ENCODE measurements at regions not wholly inside any gene's neighbourhood (a gene's known extent, or its start where the extent isn't known, plus 50 kb on each side); places are given as distances from the start of the nearest gene placed in this dataset.

GRCh38 chr17:15108992-15109391, 156.1 kb downstream of the PMP22 start:
- no peak for DNase-seq
- H3K27ac ChIP-seq = no peak overlapping the region
- in situ Hi-C loops (cut with HindIII; ENCODE audit: low pct_ligation_motif_present, low sequenced_read_pairs) = no loop called here
- H3K27me3 ChIP-seq (replicated peaks) = no peaks in the 10 kb centered on the region
- H3K36me3 ChIP-seq (replicated peaks) = no peaks in the 10 kb centered on the region
- TF ChIP-seq CTCF (IDR thresholded peaks at IDR 0.05; ENCODE audit: low read depth, low read length, missing control alignments) = no peak
- H3K4me3 ChIP-seq (ENCODE audit: low read depth, low read length) = no peak overlapping the region

- no peaks in the 10 kb centered on the region for H3K27me3 ChIP-seq (replicated peaks)
- no peak overlapping the region for H3K4me3 ChIP-seq (ENCODE audit: low read depth, low read length)
- no peaks in the 10 kb centered on the region for H3K36me3 ChIP-seq (replicated peaks)
- in situ Hi-C loops (cut with HindIII; ENCODE audit: low pct_ligation_motif_present, low sequenced_read_pairs) = no loop called here
- no peak overlapping the region for H3K27ac ChIP-seq
- DNase-seq = peak; percentile 5
- no peak for TF ChIP-seq CTCF (IDR thresholded peaks at IDR 0.05; ENCODE audit: low read depth, low read length, missing control alignments)
These were observed 158.6 kb downstream of the PMP22 start for GRCh38 chr17:15106540-15106939.

GRCh38 chr17:15103785-15104184, 161.3 kb downstream of the PMP22 start:
- in situ Hi-C loops (cut with HindIII; ENCODE audit: low pct_ligation_motif_present, low sequenced_read_pairs) = no loop called here
- Histone ChIP-seq H3K4me3 (ENCODE audit: low read depth, low read length) (no peak overlapping the region), H3K36me3 (replicated peaks) (no peaks in the 10 kb centered on the region), H3K27me3 (replicated peaks) (no peaks in the 10 kb centered on the region), H3K27ac (no peak overlapping the region)
- DNase-seq = no peak
- no peak for TF ChIP-seq CTCF (IDR thresholded peaks at IDR 0.05; ENCODE audit: low read depth, low read length, missing control alignments)

GRCh38 chr17:15101175-15101574, 164.0 kb downstream of the PMP22 start:
- no peak overlapping the region for H3K4me3 ChIP-seq (ENCODE audit: low read depth, low read length)
- in situ Hi-C loops (cut with HindIII; ENCODE audit: low pct_ligation_motif_present, low sequenced_read_pairs) = no loop called here
- no peak for DNase-seq
- no peak for TF ChIP-seq CTCF (IDR thresholded peaks at IDR 0.05; ENCODE audit: low read depth, low read length, missing control alignments)
- H3K27ac ChIP-seq = no peak overlapping the region
- no peaks in the 10 kb centered on the region for H3K27me3 ChIP-seq (replicated peaks)
- H3K36me3 ChIP-seq (replicated peaks) = no peaks in the 10 kb centered on the region

GRCh38 chr17:15096511-15096910, 168.6 kb downstream of the PMP22 start:
- Histone ChIP-seq H3K27me3 (replicated peaks) (no peaks in the 10 kb centered on the region), H3K36me3 (replicated peaks) (no peaks in the 10 kb centered on the region), H3K4me3 (ENCODE audit: low read depth, low read length) (no peak overlapping the region), H3K27ac (no peak overlapping the region)
- TF ChIP-seq CTCF (IDR thresholded peaks at IDR 0.05; ENCODE audit: low read depth, low read length, missing control alignments) = no peak
- in situ Hi-C loops (cut with HindIII; ENCODE audit: low pct_ligation_motif_present, low sequenced_read_pairs) = no loop called here
- DNase-seq = no peak

GRCh38 chr17:15095935-15096334, 169.2 kb downstream of the PMP22 start:
- no peak for DNase-seq
- in situ Hi-C loops (cut with HindIII; ENCODE audit: low pct_ligation_motif_present, low sequenced_read_pairs) = no loop called here
- no peak for TF ChIP-seq CTCF (IDR thresholded peaks at IDR 0.05; ENCODE audit: low read depth, low read length, missing control alignments)
- Histone ChIP-seq H3K27ac (no peak overlapping the region), H3K27me3 (replicated peaks) (no peaks in the 10 kb centered on the region), H3K4me3 (ENCODE audit: low read depth, low read length) (no peak overlapping the region), H3K36me3 (replicated peaks) (no peaks in the 10 kb centered on the region)
